Spinal cord (tissue), 9 donors: ENCODE measurements at regions not wholly inside any gene's neighbourhood (a gene's known extent, or its start where the extent isn't known, plus 50 kb on each side); places are given as distances from the start of the nearest gene placed in this dataset.

Experiments used
- DNase-seq, 6 donors: peaks; one replicate each; pipeline versions ENCODE4 v3.0.0 to v3.0.0-alpha.2; 2013 to 2015; ENCODE audit warnings: low spot score in 6 of 6, low read depth in 4 of 6
- H3K27ac ChIP-seq: one replicate; pipeline ENCODE4 v1.5.1; 2013; ENCODE audit warnings: low read depth, low read length, control low read depth
- H3K27me3 ChIP-seq: one replicate; pipeline ENCODE4 v1.6.1; 2013; ENCODE audit warnings: low read length; ENCODE audit not compliant: control insufficient read depth, insufficient read depth
- H3K36me3 ChIP-seq: one replicate; pipeline ENCODE4 v1.6.1; 2013; ENCODE audit warnings: low read length; ENCODE audit not compliant: control insufficient read depth, insufficient read depth
- H3K4me1 ChIP-seq: one replicate; pipeline ENCODE4 v1.6.1; 2013; ENCODE audit warnings: low read length; ENCODE audit not compliant: control insufficient read depth, insufficient read depth
- H3K4me3 ChIP-seq: one replicate; pipeline ENCODE4 v1.5.1; 2013; ENCODE audit warnings: low read depth, low read length, control low read depth
- H3K9me3 ChIP-seq: one replicate; pipeline ENCODE4 v1.6.1; 2013; ENCODE audit warnings: low read length; ENCODE audit not compliant: control insufficient read depth, insufficient read depth
- WGBS: methylation state at CpG from one replicate; pipeline ENCODE4 v1.1.5; 2013; ENCODE audit warnings: missing lambda C conversion rate; ENCODE audit not compliant: insufficient coverage; 5-methylcytosine and 5-hydroxymethylcytosine counted together
- donor health status: healthy.

- H3K4me3 ChIP-seq: no peak overlapping the region
- H3K4me1 ChIP-seq: no peaks in the 10 kb centered on the region
- no peaks in the 10 kb centered on the region for H3K36me3 ChIP-seq
- H3K27ac ChIP-seq: no peak overlapping the region
- peaks cover 1% of the 10 kb centered on the region for H3K9me3 ChIP-seq
- WGBS: no CpG with 5 or more reads among the region's 1 CpG
- H3K27me3 ChIP-seq: no peaks in the 10 kb centered on the region
- no peak for DNase-seq
Measured at GRCh38 chr4:102129810-102130209, 215.5 kb downstream of the SLC39A8 start.
